ENCODE measurements at regions not wholly inside any gene's neighbourhood (a gene's known extent, or its start where the extent isn't known, plus 50 kb on each side); places are given as distances from the start of the nearest gene placed in this dataset.

DNA sequence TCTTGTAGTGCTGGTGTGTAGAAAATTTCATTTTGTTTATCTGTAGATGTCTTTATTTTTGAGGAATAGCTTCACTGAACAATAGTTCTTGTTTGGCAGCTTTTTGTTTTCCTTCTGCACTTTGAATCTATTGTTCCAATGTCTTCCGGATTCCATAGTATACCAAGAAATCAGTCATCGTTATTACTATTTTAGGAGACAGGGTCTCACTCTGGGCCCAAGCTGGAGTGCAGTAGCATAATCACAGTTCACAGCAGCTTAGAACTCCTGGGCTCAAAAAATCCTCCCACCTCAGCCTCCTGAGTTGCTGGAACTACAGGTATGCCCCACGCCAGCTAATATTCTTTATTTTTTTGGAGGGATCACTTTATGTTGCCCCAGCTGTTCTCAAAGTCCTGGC lies 67.7 kb upstream of the RGS2 start:
- Histone ChIP-seq H3K9me3 (peaks cover 0 to 5% of the 10 kb centered on the region in 2 donors), H3K36me3 (no peaks in the 10 kb centered on the region), H3K27me3 (no peaks in the 10 kb centered on the region), H3K4me1 (no peaks in the 10 kb centered on the region), H3K27ac (no peak overlapping the region), H3K4me3 (no peak overlapping the region)
- ATAC-seq (no peak), DNase-seq (no peak)
- intact Hi-C loops (cut with DNase I): no loop called here
- no peak for TF ChIP-seq CTCF (IDR thresholded peaks at IDR 0.05)

DNA sequence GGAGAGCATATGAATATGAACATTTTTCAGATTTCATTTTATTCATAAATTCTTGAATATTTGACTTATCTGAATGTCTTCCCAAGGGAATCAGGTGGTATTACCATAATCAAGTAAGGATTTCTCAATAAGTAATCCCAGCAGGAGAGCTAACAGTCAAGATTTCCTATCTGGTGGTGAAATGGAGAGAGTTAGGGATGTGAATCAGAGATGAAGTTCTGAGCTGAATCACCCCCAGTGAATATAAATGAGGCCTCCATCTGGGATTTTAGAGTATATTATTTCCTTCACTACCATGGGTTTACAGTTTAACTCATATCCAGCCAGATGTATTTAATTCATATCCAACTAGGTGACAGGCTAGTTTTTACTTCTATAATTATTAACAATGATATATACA lies 61.5 kb upstream of the RGS2 start:
- Histone ChIP-seq H3K9me3 (peaks cover 0 to 4% of the 10 kb centered on the region in 2 donors), H3K4me3 (no peak overlapping the region), H3K4me1 (no peaks in the 10 kb centered on the region), H3K36me3 (no peaks in the 10 kb centered on the region), H3K27me3 (no peaks in the 10 kb centered on the region), H3K27ac (no peak overlapping the region)
- no peak for TF ChIP-seq CTCF (IDR thresholded peaks at IDR 0.05)
- intact Hi-C loops (cut with DNase I): no loop called here
- DNase-seq (no peak), ATAC-seq (no peak)

- peaks cover 0 to 4% of the 10 kb centered on the region in 2 donors for H3K9me3 ChIP-seq
- DNase-seq (no peak), ATAC-seq (no peak)
- H3K4me1 ChIP-seq: no peaks in the 10 kb centered on the region
- no peak for TF ChIP-seq CTCF (IDR thresholded peaks at IDR 0.05)
- no peaks in the 10 kb centered on the region for H3K27me3 ChIP-seq
- H3K36me3 ChIP-seq: no peaks in the 10 kb centered on the region
- no peak overlapping the region for H3K27ac ChIP-seq
- intact Hi-C loops (cut with DNase I): no loop called here
- H3K4me3 ChIP-seq: no peak overlapping the region
Measured at GRCh38 chr1:192747943-192748342, 60.9 kb upstream of the RGS2 start.

- TF ChIP-seq CTCF (IDR thresholded peaks at IDR 0.05): no peak
Measured at GRCh38 chr1:192749349-192749748, 59.5 kb upstream of the RGS2 start.

GRCh38 chr1:192751260-192751659 lies 57.6 kb upstream of the RGS2 start:
- Histone ChIP-seq H3K27ac (no peak overlapping the region), H3K27me3 (no peaks in the 10 kb centered on the region), H3K4me1 (no peaks in the 10 kb centered on the region), H3K4me3 (no peak overlapping the region), H3K36me3 (no peaks in the 10 kb centered on the region), H3K9me3 (peaks cover 0 to 4% of the 10 kb centered on the region in 2 donors)
- intact Hi-C loops (cut with DNase I): no loop called here
- no peak for TF ChIP-seq CTCF (IDR thresholded peaks at IDR 0.05)
- peak in 1 of 4 donors; percentile 58 for DNase-seq
- ATAC-seq: no peak

More at GRCh38 chr1:192749349-192749748, 59.5 kb upstream of the RGS2 start:
- H3K27me3 ChIP-seq: no peaks in the 10 kb centered on the region
- peaks cover 0 to 4% of the 10 kb centered on the region in 2 donors for H3K9me3 ChIP-seq
- no peaks in the 10 kb centered on the region for H3K36me3 ChIP-seq
- intact Hi-C loops (cut with DNase I): no loop called here
- DNase-seq (no peak), ATAC-seq (no peak)
- no peaks in the 10 kb centered on the region for H3K4me1 ChIP-seq
- no peak overlapping the region for H3K27ac ChIP-seq
- H3K4me3 ChIP-seq: no peak overlapping the region

All from left lung (tissue), 4 donors.